SIG-M5 treated with dmso at 0.1 percent for 504 hours (cell line): ENCODE measurements at regions not wholly inside any gene's neighbourhood (a gene's known extent, or its start where the extent isn't known, plus 50 kb on each side); places are given as distances from the start of the nearest gene placed in this dataset.
A peak's percentile ranks its signal among the peaks of the same experiment; 100 is the strongest.
"Not testable (repeated sequence)": the region's sequence is repeated elsewhere in the genome, so short reads cannot be mapped to it uniquely, and the experiment has no call there.

Source experiments
- DNase-seq: peaks from one replicate; lab custom pipeline; 2025; ENCODE audit not compliant: unreplicated experiment; lab: John Stamatoyannopoulos, UW

GRCh38 chrX:121283921-121284320 is 236.5 kb downstream of the GLUD2 start:
- DNase-seq: no peak

- no peak for DNase-seq
Measured at GRCh38 chrX:121298499-121298898, 251.1 kb downstream of the GLUD2 start.

GRCh38 chrX:121301356-121301755 is 253.9 kb downstream of the GLUD2 start:
- DNase-seq: no peak

- DNase-seq: no peak
Measured at GRCh38 chrX:121301822-121302221, 254.4 kb downstream of the GLUD2 start.

- DNase-seq: no peak
Measured at GRCh38 chrX:121307449-121307848, 260.0 kb downstream of the GLUD2 start.

- DNase-seq: peak; percentile 32
Measured at GRCh38 chrX:121308276-121308805, 260.9 kb downstream of the GLUD2 start.

- DNase-seq: no peak
Measured at GRCh38 chrX:121310820-121311219, 263.4 kb downstream of the GLUD2 start.

- no peak for DNase-seq
Measured at GRCh38 chrX:121320441-121320840, 273.0 kb downstream of the GLUD2 start.

GRCh38 chrX:121322159-121322558 is 274.7 kb downstream of the GLUD2 start:
- no peak for DNase-seq

GRCh38 chrX:121323337-121323736 is 275.9 kb downstream of the GLUD2 start:
- no peak for DNase-seq

- peak; percentile 15 for DNase-seq
Measured at GRCh38 chrX:121333942-121334341, 286.5 kb downstream of the GLUD2 start.

GRCh38 chrX:121336831-121337421 is 289.5 kb downstream of the GLUD2 start:
- peak; percentile 4 for DNase-seq

GRCh38 chrX:121337816-121338215 is 290.4 kb downstream of the GLUD2 start:
- DNase-seq: no peak

- DNase-seq: no peak
Measured at GRCh38 chrX:121349263-121349662, 301.9 kb downstream of the GLUD2 start.

GRCh38 chrX:121356139-121356849 is 308.9 kb downstream of the GLUD2 start:
- no peak for DNase-seq

- DNase-seq: no peak
Measured at GRCh38 chrX:121356850-121357171, 309.4 kb downstream of the GLUD2 start.

GRCh38 chrX:121360280-121360679 is 312.9 kb downstream of the GLUD2 start:
- no peak for DNase-seq

- no peak for DNase-seq
Measured at GRCh38 chrX:121365572-121366161, 318.3 kb downstream of the GLUD2 start.

GRCh38 chrX:121374471-121374870 is 327.1 kb downstream of the GLUD2 start:
- DNase-seq: no peak

- DNase-seq: not testable (repeated sequence)
Measured at GRCh38 chrX:121381915-121382314, 334.5 kb downstream of the GLUD2 start.

- no peak for DNase-seq
Measured at GRCh38 chrX:121389976-121390714, 342.7 kb downstream of the GLUD2 start.

- DNase-seq: no peak
Measured at GRCh38 chrX:121405826-121406225, 358.4 kb downstream of the GLUD2 start.
